ENCODE measurements at regions not wholly inside any gene's neighbourhood (a gene's known extent, or its start where the extent isn't known, plus 50 kb on each side); places are given as distances from the start of the nearest gene placed in this dataset.

DNA sequence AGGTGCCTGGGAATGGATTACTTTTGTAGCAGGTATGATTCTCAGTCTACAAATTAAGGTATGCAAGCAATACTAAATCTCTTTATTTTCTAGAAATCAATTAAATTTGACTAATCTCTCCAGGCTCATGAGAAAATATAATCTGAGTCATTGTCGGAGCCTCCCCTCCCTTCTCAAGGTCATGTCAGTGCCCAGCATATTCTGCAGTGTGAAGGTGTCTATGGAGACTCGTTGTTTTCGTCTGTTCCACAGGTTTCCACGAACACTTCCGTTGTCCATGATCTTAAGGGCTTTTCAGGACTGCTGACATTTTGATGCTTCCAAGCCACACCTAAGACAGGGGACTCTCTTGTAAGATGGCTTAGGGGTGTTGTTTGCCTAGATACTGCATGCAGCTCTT, 56.6 kb upstream of the SCOC start:
- DNase-seq: no peak

DNA sequence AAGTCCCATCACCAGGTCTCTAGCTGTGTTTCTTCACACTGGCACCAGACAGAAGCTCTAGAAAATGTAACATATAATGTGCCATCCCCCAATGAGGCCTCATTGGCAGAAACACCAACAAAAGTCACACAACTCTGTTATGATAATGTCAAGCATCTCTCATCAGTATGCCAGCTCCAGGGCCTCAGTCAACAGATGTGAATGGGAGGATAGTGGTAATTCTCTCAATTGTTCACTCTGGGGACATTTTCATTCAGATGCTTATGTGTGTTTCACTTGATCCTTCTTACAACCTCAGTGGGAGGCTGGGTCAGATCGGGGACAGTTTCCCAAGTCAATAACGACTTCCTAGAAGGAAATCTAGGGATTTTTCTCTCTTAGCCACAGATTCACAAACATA, 57.5 kb upstream of the SCOC start:
- DNase-seq: no peak

DNA sequence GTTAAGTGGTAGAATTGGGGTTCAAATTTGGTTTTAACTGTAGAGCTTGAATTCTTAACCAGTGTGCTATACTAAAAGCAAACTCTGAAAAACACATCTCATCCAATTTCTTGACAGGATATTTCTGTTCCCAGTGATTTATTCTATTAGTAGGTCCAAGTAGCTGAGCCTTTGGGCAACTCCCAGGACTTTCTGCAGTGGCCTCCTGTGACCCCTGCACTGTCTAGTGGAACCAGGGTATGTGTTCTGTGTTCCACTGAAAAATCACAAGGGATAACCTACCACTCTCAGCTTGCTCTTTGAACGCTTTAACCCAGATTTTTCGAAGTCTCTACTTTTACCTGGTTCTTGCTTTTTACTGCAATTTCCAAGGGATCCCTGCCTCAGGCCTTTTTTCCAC, 58.0 kb upstream of the SCOC start:
- no peak for DNase-seq

DNA sequence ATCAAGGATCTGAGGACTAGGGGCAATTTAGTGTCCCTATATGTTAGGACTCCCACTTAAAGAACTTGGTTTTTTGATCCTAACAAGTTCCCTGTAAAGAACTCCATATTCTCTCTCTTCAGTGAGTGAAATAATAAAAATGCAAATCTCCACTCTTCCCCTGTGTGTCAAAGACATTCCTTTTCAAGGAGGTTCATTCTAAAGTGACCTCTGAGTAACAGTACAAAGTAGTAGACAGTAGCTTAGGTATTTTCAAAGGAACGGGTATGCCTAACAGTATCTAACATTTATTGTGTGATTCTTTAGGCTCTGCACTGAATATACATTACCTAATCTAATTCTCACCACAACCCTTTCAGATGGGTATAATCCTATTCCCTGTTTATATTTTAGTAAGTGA, 58.4 kb upstream of the SCOC start:
- DNase-seq: no peak

DNA sequence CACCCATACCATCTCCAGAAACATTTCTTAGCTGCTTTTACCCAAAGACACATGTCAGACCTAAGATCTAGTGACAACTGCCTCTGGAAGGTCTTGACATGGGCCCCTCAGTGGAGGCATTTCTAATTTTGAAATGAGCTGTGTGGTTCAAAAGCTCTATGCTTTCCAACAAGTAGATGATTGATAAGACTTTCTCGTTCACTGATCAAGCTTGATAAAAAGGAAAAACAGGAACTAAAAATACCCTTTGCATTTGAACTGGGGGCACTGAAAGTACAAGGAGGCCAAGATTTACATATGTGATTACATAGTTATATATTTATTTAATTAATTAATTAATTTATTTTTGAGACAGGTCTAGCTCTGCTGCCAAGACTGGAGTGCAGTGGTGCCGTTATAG, 61.3 kb upstream of the SCOC start:
- no peak for DNase-seq

GRCh38 chr4:140311257-140311835, 62.1 kb upstream of the SCOC start:
- DNase-seq: no peak

DNA sequence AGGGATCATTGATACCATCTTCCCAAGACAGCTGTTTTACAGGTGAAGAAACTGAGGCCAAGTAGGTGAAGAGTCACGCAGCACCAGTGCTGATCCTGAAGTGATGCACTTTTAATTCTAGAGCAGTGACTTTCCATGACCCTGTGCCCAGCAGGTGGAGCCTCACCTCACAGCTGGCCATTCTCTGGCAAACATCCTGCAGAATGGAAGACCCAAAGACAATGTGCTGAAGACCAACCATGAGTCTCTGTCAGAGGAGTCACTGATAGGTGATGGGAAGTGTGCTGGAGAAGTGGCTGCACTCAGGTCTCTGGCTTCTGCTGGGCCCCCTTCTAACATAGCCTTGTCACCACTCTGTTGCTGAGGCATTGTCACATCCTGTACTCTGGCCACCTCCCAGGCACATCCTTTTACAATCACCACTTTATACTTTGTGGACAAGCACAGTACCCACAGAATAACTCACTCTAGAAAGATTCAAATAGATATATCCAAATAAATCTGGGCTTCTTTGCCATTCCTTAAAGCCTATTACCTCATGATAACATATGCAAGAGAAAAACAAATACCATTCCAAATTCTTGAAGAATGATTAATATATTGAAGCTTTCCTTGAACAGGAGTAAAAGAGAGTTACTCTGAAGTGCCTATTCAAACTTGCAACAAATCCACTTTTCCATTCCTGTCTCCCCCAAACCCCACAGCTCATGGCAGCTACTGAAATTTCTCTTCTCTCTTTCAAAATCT, 64.1 kb upstream of the SCOC start:
- no peak for DNase-seq

DNA sequence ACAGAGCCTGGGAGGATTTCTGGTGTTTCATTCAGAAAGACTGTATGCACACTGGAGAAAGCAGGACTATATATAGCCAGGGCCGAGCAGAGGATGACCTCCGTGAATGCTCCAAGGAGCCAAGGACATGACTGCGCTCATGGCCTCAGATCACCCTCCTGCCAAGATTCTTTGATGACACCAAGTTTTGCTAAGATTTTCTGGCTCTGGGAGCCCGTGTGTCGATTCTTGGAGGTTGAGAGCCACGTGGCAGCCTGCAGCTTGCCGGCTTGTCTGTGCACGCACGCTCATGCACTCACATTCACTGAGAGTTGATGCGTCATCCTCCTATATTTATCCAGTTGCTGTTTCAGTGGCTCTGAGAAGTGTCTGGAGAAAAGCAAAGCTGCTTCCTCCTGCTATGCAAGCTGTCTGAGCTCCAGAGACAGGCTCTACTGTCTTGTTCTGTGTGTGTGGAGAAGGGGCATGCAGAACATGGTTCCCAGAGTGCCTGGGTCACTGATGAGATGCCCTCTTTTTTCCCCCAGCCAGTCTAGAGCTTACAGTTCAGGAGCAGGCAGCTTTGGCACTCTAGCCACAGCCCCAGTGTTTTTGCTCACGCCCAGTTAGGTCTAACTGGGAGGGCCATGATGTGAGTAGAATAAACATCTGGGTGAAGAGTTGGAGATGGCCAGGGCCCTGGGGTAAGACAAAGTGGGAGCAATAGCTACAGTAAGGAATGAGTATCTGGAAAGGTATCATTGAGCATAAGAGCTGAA, 64.9 kb upstream of the SCOC start:
- DNase-seq: no peak

DNA sequence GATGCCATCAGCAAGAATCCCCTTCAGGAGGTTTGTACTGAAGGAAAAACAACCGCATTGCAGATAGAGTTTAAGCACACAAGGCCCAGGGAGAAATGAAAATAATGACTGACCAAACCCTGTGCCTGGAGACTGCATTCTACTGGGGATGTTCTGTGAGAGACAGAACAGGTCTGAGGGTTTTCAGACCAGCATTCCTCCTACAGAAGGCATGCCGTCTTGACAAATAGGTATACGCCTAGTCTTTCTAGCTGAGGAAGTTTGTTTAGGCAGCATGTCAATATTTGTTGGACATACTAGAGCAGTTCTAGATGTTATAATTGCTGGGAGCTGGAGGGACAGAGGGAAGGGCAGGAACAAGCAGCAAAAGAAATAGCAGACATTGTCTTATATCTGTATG, 68.4 kb upstream of the SCOC start:
- DNase-seq: no peak

GRCh38 chr4:140304346-140304745, 69.1 kb upstream of the SCOC start:
- no peak for DNase-seq

GRCh38 chr4:140302151-140302859, 71.1 kb upstream of the SCOC start:
- no peak for DNase-seq

DNA sequence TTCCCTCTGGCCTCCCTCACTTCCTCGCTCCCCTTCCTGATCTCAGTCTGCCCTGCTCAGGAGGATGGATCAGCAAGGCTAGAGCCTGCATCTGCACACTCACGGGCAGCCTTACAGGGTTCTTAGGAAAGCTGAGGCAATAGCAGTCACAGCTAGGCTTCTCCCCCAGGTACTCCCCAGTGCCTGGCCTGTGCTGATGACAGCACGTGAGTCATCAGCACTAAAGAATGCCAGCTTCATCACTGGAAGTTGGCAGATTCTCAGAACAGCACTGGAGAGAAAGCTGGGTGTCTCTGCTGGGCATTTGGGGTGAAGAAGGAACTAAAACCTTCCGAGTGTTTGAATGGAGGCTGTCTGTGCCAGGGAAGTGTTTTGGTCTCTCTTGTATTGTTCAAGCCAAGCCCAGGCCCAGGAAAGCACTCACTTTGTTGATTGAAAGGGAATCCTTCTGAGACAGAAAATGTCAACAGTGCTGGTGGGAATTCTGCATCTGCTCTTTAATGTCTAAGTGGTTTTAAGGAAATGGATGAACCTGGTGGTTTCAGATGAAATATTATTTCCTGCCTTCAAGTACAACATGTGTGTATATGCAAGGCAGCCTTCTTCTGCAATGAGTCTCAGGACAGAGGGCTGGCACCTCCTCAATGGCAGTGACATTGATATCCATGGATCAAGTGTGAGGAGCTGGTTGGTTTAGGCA, 73.0 kb upstream of the SCOC start:
- peak; percentile 4 for DNase-seq

DNA sequence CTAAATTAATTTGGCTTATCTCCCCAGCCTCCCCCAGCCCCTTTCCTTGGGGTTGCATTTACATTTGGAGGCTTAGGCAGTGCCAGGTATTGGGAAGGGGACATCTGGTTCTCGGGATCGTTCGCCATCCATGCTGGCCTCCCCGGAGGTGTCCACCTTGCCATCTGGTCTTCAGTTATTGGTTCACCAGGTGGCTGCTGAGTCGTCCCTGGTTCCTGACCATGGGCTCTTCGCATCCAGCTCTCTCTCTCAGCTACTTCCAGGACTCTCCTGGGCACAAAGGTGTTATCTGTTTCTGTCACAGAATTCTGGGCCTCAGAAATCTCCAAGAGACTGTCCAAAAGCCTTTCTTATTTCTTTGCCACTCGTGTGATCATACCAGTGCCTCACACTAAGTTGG, 75.4 kb upstream of the SCOC start:
- DNase-seq: no peak

DNA sequence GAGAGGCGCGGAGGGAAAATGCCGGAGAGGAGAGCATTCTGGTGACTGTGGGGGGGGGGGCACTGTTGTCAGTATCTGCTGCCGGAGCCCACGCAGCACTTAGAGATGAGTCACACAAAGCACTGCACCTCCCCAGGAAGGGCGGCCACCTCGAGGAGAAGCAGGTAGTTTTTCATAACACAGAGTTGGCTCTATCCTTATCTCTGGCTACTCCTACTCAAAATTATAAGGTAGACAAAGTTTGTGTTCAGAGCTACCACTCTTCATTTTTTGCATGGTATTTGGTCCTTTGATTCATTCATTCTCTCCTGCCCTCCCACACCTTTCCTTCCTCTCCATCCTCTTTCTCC, 76.2 kb upstream of the SCOC start:
- no peak for DNase-seq

DNA sequence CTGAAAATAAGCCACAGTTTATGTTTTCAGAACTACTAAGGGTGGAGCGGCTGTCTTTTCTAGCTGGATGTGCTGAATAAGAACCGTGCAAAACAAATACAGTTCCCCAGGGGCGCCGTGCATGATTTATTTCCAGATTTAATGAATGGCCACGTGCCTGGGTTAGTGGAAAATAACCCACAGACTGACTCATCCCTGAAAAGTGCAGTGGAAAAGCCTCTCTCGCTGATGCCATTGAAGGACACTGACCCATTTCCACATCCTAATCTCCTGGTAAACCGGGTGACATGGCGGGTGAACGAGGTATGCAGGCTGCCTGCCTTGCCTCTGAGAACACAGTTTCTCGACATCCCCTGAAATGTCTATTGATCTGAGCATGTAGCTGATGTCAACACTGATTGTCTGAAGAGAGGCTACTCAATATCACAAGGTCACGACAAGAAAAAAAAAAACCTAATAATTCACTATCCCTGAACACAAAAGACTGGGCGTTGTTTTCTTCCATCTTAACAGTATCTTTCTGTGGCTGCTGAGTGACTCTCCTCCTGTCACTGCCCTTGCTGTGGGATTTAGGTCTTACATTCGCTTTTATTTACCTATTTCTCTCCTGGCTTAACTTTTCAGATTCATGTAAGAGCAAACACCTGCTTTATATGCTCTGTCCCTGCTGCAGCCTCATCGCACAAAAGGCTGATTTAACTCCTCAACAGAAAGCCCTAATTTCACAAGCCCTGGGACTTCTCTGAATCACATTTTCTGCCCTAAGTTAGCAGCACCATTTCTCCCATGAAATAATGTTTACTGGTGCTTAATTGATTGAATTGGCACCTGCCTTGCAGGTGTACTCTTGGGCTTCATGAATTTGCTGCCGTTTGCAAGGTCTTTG, 76.9 kb upstream of the SCOC start:
- no peak for DNase-seq

- no peak for DNase-seq
Measured at GRCh38 chr4:140293979-140294378, 79.5 kb upstream of the SCOC start.

DNA sequence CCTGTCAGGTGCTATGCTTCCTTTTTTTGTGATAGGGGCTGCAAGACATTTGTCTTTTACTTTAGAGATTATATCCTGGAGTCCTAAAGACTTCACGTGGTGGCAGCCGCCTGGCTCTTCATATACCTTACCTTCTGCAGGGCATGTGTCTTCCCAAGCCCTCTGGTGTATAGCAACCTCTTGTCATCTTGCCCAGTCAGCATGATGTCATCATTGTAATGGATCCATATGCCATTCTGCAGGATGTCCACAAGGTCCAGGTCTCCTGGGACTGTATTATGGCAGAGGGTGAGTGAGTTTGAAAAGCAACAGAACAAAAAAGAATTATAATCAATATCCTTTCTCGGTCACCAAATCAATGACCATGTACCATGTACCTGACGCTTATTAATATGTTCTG, 82.2 kb upstream of the SCOC start:
- no peak for DNase-seq

DNA sequence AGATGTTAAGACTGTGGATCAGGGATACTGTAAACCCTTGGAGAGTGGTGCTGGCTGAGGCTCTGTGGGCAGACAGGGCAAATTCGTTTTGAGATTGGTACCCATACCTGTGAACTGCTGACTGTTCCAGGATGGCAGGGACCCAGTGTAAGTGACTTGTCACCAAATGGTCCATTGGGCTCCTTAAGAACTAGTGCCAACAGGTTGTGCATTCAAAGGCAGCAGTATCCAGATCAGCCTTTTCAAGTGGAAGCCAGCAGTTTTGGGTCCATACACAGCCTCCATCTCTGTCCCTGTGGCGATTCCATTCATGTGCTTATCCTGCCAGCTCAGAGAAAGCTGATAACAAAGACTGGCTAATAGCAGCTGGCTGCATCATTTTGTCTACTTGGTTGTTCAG, 84.0 kb upstream of the SCOC start:
- no peak for DNase-seq

- no peak for DNase-seq
Measured at GRCh38 chr4:140286456-140286855, 87.0 kb upstream of the SCOC start.

- DNase-seq: no peak
Measured at GRCh38 chr4:140284456-140284855, 89.0 kb upstream of the SCOC start.

- DNase-seq: no peak
Measured at GRCh38 chr4:140281828-140282552, 91.5 kb upstream of the SCOC start.

Data from stimulated activated CD4-positive, alpha-beta T cell treated with anti-CD3 and anti-CD28 coated beads, Interleukin-15, amount 100 ng/mL, for 24 hours (primary cell).